Glutamatergic neuron (in vitro differentiated cells): ENCODE measurements at regions not wholly inside any gene's neighbourhood (a gene's known extent, or its start where the extent isn't known, plus 50 kb on each side); places are given as distances from the start of the nearest gene placed in this dataset.

Experiments used
- DNase-seq: peaks from one replicate; pipeline ENCODE4 v3.0.0; 2022
- H3K27ac Mint-ChIP-seq: one replicate; pipeline ENCODE4 v1.8.0; 2020; ENCODE audit warnings: mild to moderate bottlenecking, mixed read lengths, inconsistent platforms; ENCODE audit not compliant: unreplicated experiment
- H3K27me3 Mint-ChIP-seq: one replicate; pipeline ENCODE4 v1.8.0; 2020; ENCODE audit warnings: mild to moderate bottlenecking, moderate library complexity, mixed read lengths, inconsistent platforms; ENCODE audit not compliant: unreplicated experiment
- H3K36me3 Mint-ChIP-seq: one replicate; pipeline ENCODE4 v1.8.0; 2020; ENCODE audit warnings: mild to moderate bottlenecking, mixed read lengths, inconsistent platforms; ENCODE audit not compliant: unreplicated experiment
- H3K4me1 Mint-ChIP-seq: one replicate; pipeline ENCODE4 v1.8.0; 2020; ENCODE audit warnings: mild to moderate bottlenecking, low read depth, mixed read lengths, inconsistent platforms; ENCODE audit not compliant: unreplicated experiment
- H3K4me3 Mint-ChIP-seq: one replicate; pipeline ENCODE4 v1.8.0; 2020; ENCODE audit warnings: mild to moderate bottlenecking, mixed read lengths, inconsistent platforms; ENCODE audit not compliant: unreplicated experiment
- H3K9me3 Mint-ChIP-seq: one replicate; pipeline ENCODE4 v1.8.0; 2020; ENCODE audit warnings: mild to moderate bottlenecking, moderate library complexity, mixed read lengths, inconsistent platforms; ENCODE audit not compliant: unreplicated experiment
- CTCF ChIP-seq: fragments of 200-600 bp; sonication (generic); IDR thresholded peaks from one replicate; pipeline ENCODE4 v1.5.0; 2021; ENCODE audit not compliant: partially characterized antibody, unreplicated experiment

- no peak overlapping the region for H3K4me3 Mint-ChIP-seq
- H3K36me3 Mint-ChIP-seq: peaks cover 10% of the 10 kb centered on the region
- H3K27ac Mint-ChIP-seq: no peak overlapping the region
- H3K9me3 Mint-ChIP-seq: peaks cover 8% of the 10 kb centered on the region
- H3K4me1 Mint-ChIP-seq: peaks cover 6% of the 10 kb centered on the region
- TF ChIP-seq CTCF: no peak
- H3K27me3 Mint-ChIP-seq: peaks cover 4% of the 10 kb centered on the region
- no peak for DNase-seq
Observed at GRCh38 chr5:133809801-133810200, 158.6 kb downstream of the C5orf15 start.

DNA sequence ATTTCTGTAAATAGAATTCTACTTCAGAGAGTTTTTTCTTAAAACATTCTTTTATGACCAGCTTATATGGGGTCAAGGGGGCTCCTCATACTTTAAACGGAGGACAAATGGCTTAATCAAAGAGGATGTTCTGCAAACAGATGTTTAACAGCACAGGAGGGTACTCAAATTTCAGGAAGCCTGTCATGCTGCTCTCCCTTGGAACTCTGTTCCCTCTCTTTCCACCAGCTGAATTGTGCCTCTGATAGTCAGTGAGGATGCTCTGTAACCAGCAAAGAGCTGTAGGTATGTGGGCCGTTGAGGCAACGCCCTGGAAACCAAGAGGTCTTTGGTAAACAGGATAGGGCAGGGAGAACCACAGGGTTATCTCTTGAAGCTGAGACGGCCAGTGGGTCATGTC lies 161.1 kb downstream of the C5orf15 start:
- peaks cover 8% of the 10 kb centered on the region for H3K4me1 Mint-ChIP-seq
- H3K27ac Mint-ChIP-seq: no peak overlapping the region
- H3K36me3 Mint-ChIP-seq: peaks cover 8% of the 10 kb centered on the region
- peaks cover 5% of the 10 kb centered on the region for H3K9me3 Mint-ChIP-seq
- no peak overlapping the region for H3K4me3 Mint-ChIP-seq
- TF ChIP-seq CTCF: no peak
- no peak for DNase-seq
- peaks cover 5% of the 10 kb centered on the region for H3K27me3 Mint-ChIP-seq

- Mint-ChIP-seq H3K4me3 (no peak overlapping the region), H3K27me3 (peaks cover 4% of the 10 kb centered on the region), H3K9me3 (peaks cover 5% of the 10 kb centered on the region), H3K27ac (no peak overlapping the region), H3K4me1 (peaks cover 10% of the 10 kb centered on the region), H3K36me3 (peaks cover 4% of the 10 kb centered on the region)
- DNase-seq: no peak
- no peak for TF ChIP-seq CTCF
Observed at GRCh38 chr5:133806847-133807246, 161.6 kb downstream of the C5orf15 start.

- Mint-ChIP-seq H3K36me3 (no peaks in the 10 kb centered on the region), H3K27ac (no peak overlapping the region), H3K4me1 (peaks cover 11% of the 10 kb centered on the region), H3K9me3 (peaks cover 4% of the 10 kb centered on the region), H3K27me3 (peaks cover 6% of the 10 kb centered on the region), H3K4me3 (no peak overlapping the region)
- DNase-seq: no peak
- no peak for TF ChIP-seq CTCF
Observed at GRCh38 chr5:133801955-133802751, 166.3 kb downstream of the C5orf15 start.

DNA sequence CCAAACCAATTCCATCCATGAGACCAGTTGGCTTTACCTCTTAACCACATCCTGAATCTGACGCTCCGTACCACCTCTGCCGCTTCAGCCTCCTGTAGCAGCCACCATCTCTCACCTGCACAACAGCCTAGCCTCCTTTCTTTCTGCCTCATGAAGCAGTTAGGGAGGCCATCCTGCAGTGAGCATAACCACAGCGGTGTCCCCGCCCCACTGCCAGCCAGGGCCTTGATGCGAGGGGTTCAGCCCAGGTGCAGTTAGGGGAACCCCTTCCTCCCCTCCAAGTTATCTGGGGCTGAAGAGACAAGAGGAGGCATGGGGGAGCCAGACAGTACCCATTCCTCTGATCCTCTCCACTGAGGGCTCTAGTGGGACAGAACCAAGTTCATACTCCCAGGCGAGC lies 167.0 kb downstream of the C5orf15 start:
- H3K4me3 Mint-ChIP-seq: no peak overlapping the region
- H3K27ac Mint-ChIP-seq: no peak overlapping the region
- no peaks in the 10 kb centered on the region for H3K36me3 Mint-ChIP-seq
- peaks cover 4% of the 10 kb centered on the region for H3K9me3 Mint-ChIP-seq
- peaks cover 6% of the 10 kb centered on the region for H3K27me3 Mint-ChIP-seq
- no peak for DNase-seq
- H3K4me1 Mint-ChIP-seq: peaks cover 15% of the 10 kb centered on the region
- TF ChIP-seq CTCF: no peak
